ENCODE measurements at regions not wholly inside any gene's neighbourhood (a gene's known extent, or its start where the extent isn't known, plus 50 kb on each side); places are given as distances from the start of the nearest gene placed in this dataset.

DNA sequence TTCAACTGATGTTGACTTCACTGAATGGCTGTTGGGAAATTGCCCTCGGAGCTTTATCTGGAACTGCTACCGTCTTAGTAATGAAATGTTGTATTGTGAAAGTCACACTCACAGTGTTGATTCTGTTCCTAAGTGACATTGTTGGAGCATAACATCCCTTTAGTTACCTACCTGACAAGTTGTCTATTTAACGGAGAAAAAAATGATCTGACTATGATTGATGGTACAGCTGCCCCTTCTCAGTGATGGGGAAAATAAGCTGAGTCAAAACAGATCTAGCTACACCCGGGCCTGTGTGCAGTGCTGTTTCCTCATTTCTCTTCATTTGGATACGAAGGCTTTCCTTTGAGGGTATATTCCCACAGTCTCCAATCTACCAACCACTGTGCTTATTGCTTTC, 472.3 kb upstream of the BRINP3 start:
- no peak for DNase-seq (ENCODE audit: low read depth)
- TF ChIP-seq, protein P1, sequence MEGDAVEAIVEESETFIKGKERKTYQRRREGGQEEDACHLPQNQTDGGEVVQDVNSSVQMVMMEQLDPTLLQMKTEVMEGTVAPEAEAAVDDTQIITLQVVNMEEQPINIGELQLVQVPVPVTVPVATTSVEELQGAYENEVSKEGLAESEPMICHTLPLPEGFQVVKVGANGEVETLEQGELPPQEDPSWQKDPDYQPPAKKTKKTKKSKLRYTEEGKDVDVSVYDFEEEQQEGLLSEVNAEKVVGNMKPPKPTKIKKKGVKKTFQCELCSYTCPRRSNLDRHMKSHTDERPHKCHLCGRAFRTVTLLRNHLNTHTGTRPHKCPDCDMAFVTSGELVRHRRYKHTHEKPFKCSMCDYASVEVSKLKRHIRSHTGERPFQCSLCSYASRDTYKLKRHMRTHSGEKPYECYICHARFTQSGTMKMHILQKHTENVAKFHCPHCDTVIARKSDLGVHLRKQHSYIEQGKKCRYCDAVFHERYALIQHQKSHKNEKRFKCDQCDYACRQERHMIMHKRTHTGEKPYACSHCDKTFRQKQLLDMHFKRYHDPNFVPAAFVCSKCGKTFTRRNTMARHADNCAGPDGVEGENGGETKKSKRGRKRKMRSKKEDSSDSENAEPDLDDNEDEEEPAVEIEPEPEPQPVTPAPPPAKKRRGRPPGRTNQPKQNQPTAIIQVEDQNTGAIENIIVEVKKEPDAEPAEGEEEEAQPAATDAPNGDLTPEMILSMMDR (IDR thresholded peaks at IDR 0.05; ENCODE audit: insufficient read depth, low read length): no peak
- no peak overlapping the region for H3K4me3 ChIP-seq (ENCODE audit: low read depth, low read length)

DNA sequence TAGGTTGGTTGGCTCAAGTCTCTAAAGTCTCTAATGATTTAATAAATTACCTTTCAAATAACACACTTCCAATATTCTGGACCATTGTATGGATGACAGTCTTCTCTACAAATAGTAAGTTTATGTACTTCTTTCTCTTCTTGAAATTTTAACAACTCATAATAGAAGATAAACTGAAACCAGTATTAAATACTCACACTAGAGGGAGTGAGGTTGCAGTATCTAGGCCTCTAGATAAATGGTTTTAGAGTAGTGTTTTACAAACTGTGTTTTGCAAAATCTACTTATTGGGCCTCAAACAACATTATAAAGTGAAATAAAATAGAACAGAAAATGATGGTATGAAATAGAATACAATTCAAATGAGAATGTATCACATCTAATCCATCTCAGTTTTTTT, 479.9 kb upstream of the BRINP3 start:
- TF ChIP-seq, protein P1 (IDR thresholded peaks at IDR 0.05; ENCODE audit: insufficient read depth, low read length): no peak
- H3K4me3 ChIP-seq (ENCODE audit: low read depth, low read length): no peak overlapping the region
- no peak for DNase-seq (ENCODE audit: low read depth)

DNA sequence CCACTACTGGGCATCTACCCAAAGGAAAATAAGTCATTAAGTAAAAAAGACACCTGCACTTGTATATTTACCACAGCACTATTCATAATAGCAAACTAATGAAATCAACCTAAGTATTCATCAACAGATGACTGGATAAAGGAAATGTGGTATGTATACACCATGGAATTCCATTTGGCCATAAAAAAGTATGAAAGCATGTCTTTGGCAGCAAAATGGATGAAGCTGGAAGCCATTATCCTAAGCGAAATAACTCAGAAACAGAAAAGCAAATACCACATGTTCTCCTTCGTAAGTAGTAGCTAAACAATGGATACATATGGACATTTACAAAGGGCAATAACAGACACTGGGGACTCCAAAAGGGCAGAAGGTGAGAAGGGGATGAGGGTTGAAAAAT, 485.7 kb upstream of the BRINP3 start:
- DNase-seq (ENCODE audit: low read depth): no peak
- H3K4me3 ChIP-seq (ENCODE audit: low read depth, low read length): no peak overlapping the region
- TF ChIP-seq, protein P1 (IDR thresholded peaks at IDR 0.05; ENCODE audit: insufficient read depth, low read length): no peak

DNA sequence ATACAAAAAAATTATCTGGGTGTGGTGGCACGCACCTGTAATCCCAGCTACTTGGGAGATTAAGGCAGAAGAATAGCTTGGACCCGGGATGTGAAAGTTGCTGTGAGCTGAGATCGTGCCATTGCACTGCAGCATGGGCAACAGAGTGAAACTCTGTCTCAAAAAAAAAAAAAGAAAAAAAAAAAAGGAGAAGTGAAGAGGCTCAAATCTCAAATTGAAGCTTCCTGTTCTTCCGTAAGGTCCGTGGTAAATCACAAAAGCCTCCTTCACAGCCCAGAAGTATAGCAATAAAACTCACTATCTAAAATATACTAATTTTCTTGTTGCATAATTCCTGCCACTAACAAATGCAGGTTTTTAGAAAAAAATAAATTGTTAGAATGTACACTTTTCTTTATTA, 498.2 kb upstream of the BRINP3 start:
- DNase-seq (ENCODE audit: low read depth): no peak
- TF ChIP-seq, protein P1 (IDR thresholded peaks at IDR 0.05; ENCODE audit: insufficient read depth, low read length): no peak
- no peak overlapping the region for H3K4me3 ChIP-seq (ENCODE audit: low read depth, low read length)

DNA sequence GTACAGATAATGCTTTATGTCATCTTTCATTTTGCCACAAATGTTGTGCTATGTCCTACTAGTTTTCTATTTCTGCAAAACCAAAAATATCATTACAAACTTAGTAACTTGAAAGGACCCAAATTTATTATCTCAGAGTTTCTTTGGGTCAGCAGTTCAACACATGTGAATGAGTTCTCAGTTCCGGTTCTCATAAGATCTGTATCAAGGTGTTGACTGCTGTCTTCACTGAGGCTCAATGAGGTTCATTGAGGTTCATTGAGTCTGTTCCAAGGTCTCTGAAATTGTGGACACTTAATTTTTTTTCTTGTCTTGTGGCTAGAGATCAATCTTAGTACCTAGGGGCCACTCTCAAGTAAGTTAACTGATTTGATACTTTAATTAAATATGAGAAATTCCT, 525.1 kb upstream of the BRINP3 start:
- no peak overlapping the region for H3K4me3 ChIP-seq (ENCODE audit: low read depth, low read length)
- TF ChIP-seq, protein P1 (IDR thresholded peaks at IDR 0.05; ENCODE audit: insufficient read depth, low read length): no peak
- no peak for DNase-seq (ENCODE audit: low read depth)

DNA sequence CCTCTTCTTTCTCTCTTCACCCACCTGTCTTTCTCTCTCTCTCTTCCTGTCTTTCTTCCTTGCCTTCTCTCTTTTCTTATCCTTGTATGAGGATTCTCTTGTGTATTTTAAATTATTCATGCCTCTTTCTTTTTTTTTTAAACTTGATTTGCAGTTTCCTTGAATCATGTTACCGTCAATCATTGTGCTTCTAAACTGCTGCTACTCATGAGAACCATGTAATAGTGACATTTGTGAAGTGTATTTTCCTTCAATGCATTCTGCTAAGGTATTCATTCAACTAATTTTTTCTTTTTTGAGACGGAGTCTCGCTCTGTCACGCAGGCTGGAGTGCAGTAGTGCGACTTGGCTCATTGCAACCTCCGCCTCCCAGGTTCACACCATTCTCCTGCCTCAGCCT, 539.1 kb upstream of the BRINP3 start:
- H3K4me3 ChIP-seq (ENCODE audit: low read depth, low read length): no peak overlapping the region
- TF ChIP-seq, protein P1 (IDR thresholded peaks at IDR 0.05; ENCODE audit: insufficient read depth, low read length): no peak
- no peak for DNase-seq (ENCODE audit: low read depth)

DNA sequence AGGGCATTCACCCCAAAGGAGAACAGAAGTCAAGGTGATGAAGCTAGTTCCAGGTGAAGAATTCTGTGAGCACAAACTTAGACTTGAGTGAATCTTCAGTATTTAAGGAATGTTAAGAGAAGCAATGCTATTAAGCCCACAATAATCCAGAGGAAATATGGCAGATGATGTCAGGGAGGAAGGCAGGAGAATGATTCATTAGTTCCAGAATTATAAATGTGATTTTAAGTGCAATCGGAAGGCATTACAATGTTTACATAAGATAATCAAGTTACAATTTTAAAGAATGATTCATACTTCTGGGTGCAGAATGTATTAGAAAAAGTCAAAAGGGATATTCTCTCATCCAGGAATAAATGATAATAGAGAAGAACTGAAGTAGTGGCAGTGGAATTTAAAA, 545.2 kb upstream of the BRINP3 start:
- TF ChIP-seq, protein P1 (IDR thresholded peaks at IDR 0.05; ENCODE audit: insufficient read depth, low read length): no peak
- DNase-seq (ENCODE audit: low read depth): peak; percentile 14
- H3K4me3 ChIP-seq (ENCODE audit: low read depth, low read length): no peak overlapping the region

Data from fibroblast of the aortic adventitia (primary cell).